Osteocyte (in vitro differentiated cells): ENCODE measurements at regions not wholly inside any gene's neighbourhood (a gene's known extent, or its start where the extent isn't known, plus 50 kb on each side); places are given as distances from the start of the nearest gene placed in this dataset.

Source experiments
- DNase-seq: peaks from one replicate; pipeline ENCODE4 v3.0.0; 2021; ENCODE audit warnings: mixed read lengths; ENCODE audit not compliant: unreplicated experiment; ENCODE audit errors: extremely low spot score
- H3K27ac Mint-ChIP-seq: one replicate; pipeline ENCODE4 v1.8.0; 2021; ENCODE audit warnings: mild to moderate bottlenecking, mixed read lengths; ENCODE audit not compliant: unreplicated experiment
- H3K27me3 Mint-ChIP-seq: one replicate; pipeline ENCODE4 v1.8.0; 2021; ENCODE audit warnings: mixed read lengths; ENCODE audit not compliant: unreplicated experiment
- H3K36me3 Mint-ChIP-seq: one replicate; pipeline ENCODE4 v1.8.0; 2021; ENCODE audit warnings: mixed read lengths; ENCODE audit not compliant: unreplicated experiment
- H3K4me1 Mint-ChIP-seq: one replicate; pipeline ENCODE4 v1.8.0; 2021; ENCODE audit warnings: mixed read lengths; ENCODE audit not compliant: unreplicated experiment
- H3K4me3 Mint-ChIP-seq: one replicate; pipeline ENCODE4 v1.8.0; 2021; ENCODE audit warnings: mild to moderate bottlenecking, moderate library complexity, mixed read lengths; ENCODE audit not compliant: unreplicated experiment
- H3K9me3 Mint-ChIP-seq: one replicate; pipeline ENCODE4 v1.8.0; 2021; ENCODE audit warnings: mixed read lengths; ENCODE audit not compliant: unreplicated experiment
- TF ChIP-seq, protein P1 (sequence below): fragments of 200-600 bp; sonication (generic); IDR thresholded peaks from 2 replicates; pipeline ENCODE4 v1.5.0; 2021; ENCODE audit warnings: antibody characterized with exemption, mild to moderate bottlenecking, moderate library complexity

DNA sequence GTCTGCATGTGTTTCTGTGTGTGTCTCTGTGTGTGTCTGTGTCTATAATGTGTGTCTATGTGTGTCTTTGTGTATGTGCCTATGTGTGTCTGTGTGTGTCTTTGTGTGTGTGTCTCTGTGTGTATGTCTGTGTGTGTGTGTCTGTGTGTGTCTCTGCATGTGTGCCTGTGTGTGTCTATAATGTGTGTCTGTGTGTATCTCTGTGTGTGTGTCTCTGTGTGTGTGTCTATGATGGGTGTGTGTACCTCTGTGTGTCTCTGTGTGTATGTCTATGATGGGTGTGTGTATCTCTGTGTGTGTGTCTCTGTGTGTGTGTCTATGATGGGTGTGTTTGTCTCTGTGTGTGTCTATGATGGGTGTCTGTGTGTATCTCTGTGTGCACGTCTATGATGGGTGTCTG, 126.2 kb upstream of the GPC1 start:
- no peaks in the 10 kb centered on the region for H3K36me3 Mint-ChIP-seq
- H3K9me3 Mint-ChIP-seq, result no peaks in the 10 kb centered on the region
- DNase-seq, result no peak
- H3K4me1 Mint-ChIP-seq, result no peaks in the 10 kb centered on the region
- H3K27me3 Mint-ChIP-seq, result no peaks in the 10 kb centered on the region
- H3K4me3 Mint-ChIP-seq, result no peak overlapping the region
- H3K27ac Mint-ChIP-seq, result no peak overlapping the region
- TF ChIP-seq, protein P1, sequence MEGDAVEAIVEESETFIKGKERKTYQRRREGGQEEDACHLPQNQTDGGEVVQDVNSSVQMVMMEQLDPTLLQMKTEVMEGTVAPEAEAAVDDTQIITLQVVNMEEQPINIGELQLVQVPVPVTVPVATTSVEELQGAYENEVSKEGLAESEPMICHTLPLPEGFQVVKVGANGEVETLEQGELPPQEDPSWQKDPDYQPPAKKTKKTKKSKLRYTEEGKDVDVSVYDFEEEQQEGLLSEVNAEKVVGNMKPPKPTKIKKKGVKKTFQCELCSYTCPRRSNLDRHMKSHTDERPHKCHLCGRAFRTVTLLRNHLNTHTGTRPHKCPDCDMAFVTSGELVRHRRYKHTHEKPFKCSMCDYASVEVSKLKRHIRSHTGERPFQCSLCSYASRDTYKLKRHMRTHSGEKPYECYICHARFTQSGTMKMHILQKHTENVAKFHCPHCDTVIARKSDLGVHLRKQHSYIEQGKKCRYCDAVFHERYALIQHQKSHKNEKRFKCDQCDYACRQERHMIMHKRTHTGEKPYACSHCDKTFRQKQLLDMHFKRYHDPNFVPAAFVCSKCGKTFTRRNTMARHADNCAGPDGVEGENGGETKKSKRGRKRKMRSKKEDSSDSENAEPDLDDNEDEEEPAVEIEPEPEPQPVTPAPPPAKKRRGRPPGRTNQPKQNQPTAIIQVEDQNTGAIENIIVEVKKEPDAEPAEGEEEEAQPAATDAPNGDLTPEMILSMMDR, result no peak

DNA sequence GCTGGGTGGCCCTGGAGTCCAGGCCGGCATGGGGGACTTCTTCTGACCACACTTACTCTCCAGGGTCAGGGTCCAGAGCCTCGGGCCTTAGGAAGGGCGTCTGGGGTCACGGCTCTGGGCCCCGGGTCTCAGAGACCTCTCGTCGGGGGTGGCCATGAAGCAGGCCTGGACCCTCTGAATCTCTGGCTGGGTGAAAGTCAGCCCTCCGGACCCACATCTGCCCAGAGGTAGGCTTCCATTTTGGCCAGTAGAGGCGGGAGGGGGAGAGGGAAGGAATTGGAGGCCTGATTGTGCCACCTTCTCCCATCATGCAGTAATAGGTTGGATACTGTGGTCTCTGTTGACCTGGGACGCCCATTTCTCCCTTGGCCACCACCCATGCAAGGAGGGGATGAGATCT, 125.3 kb upstream of the GPC1 start:
- TF ChIP-seq, protein P1, result no peak
- DNase-seq, result no peak
- no peaks in the 10 kb centered on the region for H3K9me3 Mint-ChIP-seq
- H3K36me3 Mint-ChIP-seq, result no peaks in the 10 kb centered on the region
- no peak overlapping the region for H3K4me3 Mint-ChIP-seq
- H3K27me3 Mint-ChIP-seq, result no peaks in the 10 kb centered on the region
- H3K4me1 Mint-ChIP-seq, result no peaks in the 10 kb centered on the region
- H3K27ac Mint-ChIP-seq, result no peak overlapping the region

DNA sequence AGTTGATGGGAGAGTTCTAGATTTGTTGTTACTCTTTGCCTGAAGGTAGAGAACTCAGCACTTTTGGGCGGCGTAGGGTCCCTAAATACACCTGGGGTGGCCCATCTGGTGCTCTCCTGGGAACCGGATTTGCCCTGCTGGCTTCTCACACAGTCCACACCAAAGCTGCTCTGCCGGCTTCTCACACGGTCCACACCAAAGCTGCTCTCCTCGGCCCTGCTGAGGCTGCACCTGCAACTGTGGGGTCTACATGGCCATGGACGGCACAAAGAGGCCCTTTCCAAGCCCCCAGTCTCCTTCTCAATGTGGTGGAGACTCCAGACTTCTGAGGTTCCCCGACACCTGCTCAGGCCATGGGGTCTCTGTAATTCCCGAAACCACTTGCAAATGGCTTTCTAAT, 124.8 kb upstream of the GPC1 start:
- DNase-seq, result peak; percentile 72

DNA sequence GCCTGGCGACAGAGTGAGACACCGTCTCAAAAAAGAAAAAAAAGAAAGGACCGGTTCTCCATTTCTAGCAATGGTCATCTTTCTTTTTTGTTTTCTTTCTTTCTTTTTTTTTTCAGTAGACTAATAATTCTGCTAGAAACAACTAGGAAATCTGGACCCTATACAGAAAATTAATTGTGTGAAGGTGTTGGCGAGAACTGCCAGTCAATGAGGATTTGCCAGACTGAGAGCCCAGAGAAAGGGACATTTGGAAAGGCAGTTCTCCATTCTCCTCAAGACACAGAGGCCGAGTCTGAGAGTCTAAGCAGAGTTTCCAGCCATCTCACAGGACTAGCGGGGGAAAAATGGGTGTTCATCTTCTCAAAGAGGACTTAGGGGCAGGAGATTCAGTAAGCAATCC, 123.6 kb upstream of the GPC1 start:
- Mint-ChIP-seq H3K4me3 (no peak overlapping the region), H3K36me3 (no peaks in the 10 kb centered on the region), H3K9me3 (peaks cover 7% of the 10 kb centered on the region), H3K27ac (no peak overlapping the region), H3K4me1 (no peaks in the 10 kb centered on the region), H3K27me3 (no peaks in the 10 kb centered on the region)
- no peak for DNase-seq
- TF ChIP-seq, protein P1, result no peak

More for the DNA sequence above, 124.8 kb upstream of the GPC1 start:
- TF ChIP-seq, protein P1, result no peak
- H3K4me3 Mint-ChIP-seq, result no peak overlapping the region
- H3K4me1 Mint-ChIP-seq, result no peaks in the 10 kb centered on the region
- no peaks in the 10 kb centered on the region for H3K27me3 Mint-ChIP-seq
- H3K9me3 Mint-ChIP-seq, result no peaks in the 10 kb centered on the region
- H3K27ac Mint-ChIP-seq, result no peak overlapping the region
- no peaks in the 10 kb centered on the region for H3K36me3 Mint-ChIP-seq

DNA sequence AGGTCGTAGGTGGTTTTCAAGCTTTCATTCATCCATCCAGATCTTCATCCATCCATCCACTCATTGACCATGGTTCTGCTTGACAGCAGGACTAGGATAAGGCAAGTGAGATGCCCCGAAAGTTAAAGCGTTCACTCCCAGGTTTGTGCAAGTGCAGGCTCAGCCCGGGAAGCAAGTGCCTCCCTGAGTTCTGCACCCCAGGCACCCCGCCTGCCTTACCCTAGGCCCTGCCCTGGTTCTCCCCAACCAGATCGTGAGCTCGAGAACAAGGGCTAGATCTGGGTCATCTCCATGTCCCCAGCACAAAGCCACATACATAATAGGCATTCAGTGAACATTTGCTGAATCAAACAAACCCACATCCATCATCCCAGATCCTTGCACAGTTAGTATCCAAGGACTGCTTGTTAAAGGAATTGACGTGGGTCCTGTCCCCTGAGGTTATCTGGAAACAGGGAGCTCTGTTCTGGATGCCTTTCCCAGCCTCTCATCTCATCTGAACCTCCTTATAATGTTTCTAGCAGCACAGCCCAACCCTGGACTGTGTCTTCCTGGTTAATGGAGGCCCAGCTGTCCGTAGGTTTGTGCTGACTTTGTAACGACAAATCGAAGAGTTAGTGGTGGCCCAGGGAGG, 116.1 kb upstream of the GPC1 start:
- Mint-ChIP-seq H3K4me1 (peaks cover 33% of the 10 kb centered on the region), H3K9me3 (peaks cover 7% of the 10 kb centered on the region), H3K27ac (peak overlapping the region; percentile 91), H3K4me3 (no peak overlapping the region), H3K36me3 (no peaks in the 10 kb centered on the region), H3K27me3 (no peaks in the 10 kb centered on the region)
- DNase-seq, result no peak
- TF ChIP-seq, protein P1, result no peak
